ENCODE measurements at regions not wholly inside any gene's neighbourhood (a gene's known extent, or its start where the extent isn't known, plus 50 kb on each side); places are given as distances from the start of the nearest gene placed in this dataset.

DNA sequence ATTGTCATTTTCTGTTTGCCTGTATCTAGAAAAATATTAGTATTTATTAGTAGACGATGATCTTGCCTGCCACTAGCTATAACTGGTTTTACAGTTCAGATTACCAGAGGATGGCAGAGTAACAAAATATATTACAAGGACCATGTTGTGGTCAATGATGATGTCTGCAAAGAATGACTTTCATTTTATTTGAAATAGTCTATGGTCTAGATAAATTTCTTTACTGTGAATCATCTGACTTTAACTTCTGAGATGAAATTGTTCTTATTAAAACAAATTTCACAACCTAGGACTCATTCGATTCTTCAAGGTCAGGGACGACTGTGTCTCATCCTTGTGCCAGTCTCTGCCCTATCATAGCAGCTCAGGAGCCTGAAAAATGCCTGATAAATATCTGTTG, 637.8 kb upstream of the KLF12 start (continued):
- TF ChIP-seq, protein P1, sequence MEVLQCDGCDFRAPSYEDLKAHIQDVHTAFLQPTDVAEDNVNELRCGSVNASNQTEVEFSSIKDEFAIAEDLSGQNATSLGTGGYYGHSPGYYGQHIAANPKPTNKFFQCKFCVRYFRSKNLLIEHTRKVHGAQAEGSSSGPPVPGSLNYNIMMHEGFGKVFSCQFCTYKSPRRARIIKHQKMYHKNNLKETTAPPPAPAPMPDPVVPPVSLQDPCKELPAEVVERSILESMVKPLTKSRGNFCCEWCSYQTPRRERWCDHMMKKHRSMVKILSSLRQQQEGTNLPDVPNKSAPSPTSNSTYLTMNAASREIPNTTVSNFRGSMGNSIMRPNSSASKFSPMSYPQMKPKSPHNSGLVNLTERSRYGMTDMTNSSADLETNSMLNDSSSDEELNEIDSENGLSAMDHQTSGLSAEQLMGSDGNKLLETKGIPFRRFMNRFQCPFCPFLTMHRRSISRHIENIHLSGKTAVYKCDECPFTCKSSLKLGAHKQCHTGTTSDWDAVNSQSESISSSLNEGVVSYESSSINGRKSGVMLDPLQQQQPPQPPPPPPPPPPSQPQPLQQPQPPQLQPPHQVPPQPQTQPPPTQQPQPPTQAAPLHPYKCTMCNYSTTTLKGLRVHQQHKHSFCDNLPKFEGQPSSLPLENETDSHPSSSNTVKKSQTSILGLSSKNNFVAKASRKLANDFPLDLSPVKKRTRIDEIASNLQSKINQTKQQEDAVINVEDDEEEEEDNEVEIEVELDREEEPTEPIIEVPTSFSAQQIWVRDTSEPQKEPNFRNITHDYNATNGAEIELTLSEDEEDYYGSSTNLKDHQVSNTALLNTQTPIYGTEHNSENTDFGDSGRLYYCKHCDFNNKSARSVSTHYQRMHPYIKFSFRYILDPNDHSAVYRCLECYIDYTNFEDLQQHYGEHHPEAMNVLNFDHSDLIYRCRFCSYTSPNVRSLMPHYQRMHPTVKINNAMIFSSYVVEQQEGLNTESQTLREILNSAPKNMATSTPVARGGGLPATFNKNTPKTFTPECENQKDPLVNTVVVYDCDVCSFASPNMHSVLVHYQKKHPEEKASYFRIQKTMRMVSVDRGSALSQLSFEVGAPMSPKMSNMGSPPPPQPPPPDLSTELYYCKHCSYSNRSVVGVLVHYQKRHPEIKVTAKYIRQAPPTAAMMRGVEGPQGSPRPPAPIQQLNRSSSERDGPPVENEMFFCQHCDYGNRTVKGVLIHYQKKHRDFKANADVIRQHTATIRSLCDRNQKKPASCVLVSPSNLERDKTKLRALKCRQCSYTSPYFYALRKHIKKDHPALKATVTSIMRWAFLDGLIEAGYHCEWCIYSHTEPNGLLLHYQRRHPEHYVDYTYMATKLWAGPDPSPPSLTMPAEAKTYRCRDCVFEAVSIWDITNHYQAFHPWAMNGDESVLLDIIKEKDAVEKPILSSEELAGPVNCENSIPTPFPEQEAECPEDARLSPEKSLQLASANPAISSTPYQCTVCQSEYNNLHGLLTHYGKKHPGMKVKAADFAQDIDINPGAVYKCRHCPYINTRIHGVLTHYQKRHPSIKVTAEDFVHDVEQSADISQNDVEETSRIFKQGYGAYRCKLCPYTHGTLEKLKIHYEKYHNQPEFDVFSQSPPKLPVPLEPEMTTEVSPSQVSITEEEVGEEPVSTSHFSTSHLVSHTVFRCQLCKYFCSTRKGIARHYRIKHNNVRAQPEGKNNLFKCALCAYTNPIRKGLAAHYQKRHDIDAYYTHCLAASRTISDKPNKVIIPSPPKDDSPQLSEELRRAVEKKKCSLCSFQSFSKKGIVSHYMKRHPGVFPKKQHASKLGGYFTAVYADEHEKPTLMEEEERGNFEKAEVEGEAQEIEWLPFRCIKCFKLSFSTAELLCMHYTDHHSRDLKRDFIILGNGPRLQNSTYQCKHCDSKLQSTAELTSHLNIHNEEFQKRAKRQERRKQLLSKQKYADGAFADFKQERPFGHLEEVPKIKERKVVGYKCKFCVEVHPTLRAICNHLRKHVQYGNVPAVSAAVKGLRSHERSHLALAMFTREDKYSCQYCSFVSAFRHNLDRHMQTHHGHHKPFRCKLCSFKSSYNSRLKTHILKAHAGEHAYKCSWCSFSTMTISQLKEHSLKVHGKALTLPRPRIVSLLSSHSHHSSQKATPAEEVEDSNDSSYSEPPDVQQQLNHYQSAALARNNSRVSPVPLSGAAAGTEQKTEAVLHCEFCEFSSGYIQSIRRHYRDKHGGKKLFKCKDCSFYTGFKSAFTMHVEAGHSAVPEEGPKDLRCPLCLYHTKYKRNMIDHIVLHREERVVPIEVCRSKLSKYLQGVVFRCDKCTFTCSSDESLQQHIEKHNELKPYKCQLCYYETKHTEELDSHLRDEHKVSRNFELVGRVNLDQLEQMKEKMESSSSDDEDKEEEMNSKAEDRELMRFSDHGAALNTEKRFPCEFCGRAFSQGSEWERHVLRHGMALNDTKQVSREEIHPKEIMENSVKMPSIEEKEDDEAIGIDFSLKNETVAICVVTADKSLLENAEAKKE (CRISPR knock-in tag; IDR thresholded peaks at IDR 0.05): no peak
- TF ChIP-seq ZNF331 (CRISPR knock-in tag; IDR thresholded peaks at IDR 0.05; ENCODE audit: low read depth): no peak
- TF ChIP-seq STAT1 (IDR thresholded peaks at IDR 0.05; ENCODE audit: unreplicated experiment): no peak

DNA sequence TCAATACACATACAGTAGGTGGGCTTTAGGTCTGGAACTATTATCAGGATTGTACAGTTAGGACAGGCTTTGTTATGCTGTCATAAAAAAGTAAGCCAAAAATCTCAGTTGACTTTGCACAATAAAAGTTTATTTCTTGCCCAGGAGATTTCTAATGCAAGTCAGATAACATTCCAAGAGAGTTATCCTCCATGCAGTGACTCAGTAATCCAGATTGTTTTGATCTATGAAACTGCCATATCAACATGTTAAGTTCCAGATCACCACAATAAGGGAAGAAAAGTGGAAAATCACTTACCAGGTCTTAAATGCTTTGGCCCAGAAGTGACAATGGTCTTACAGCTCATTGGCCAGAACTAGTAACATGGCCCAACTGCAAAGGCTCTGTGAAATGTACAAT, 636.2 kb upstream of the KLF12 start:
- no peak overlapping the region for H3K4me2 ChIP-seq
- ATAC-seq: no peak
- TF ChIP-seq EZH2 (IDR thresholded peaks at IDR 0.05; ENCODE audit: low read depth, unreplicated experiment) (no peak), EZH2phosphoT487 (IDR thresholded peaks at IDR 0.05; ENCODE audit: unreplicated experiment) (no peak), ZNF114 (CRISPR knock-in tag; IDR thresholded peaks at IDR 0.05) (no peak), ZNF331 (CRISPR knock-in tag; IDR thresholded peaks at IDR 0.05; ENCODE audit: low read depth) (no peak), JUNB (IDR thresholded peaks at IDR 0.05; ENCODE audit: unreplicated experiment) (no peak)
- TF ChIP-seq, protein P2, sequence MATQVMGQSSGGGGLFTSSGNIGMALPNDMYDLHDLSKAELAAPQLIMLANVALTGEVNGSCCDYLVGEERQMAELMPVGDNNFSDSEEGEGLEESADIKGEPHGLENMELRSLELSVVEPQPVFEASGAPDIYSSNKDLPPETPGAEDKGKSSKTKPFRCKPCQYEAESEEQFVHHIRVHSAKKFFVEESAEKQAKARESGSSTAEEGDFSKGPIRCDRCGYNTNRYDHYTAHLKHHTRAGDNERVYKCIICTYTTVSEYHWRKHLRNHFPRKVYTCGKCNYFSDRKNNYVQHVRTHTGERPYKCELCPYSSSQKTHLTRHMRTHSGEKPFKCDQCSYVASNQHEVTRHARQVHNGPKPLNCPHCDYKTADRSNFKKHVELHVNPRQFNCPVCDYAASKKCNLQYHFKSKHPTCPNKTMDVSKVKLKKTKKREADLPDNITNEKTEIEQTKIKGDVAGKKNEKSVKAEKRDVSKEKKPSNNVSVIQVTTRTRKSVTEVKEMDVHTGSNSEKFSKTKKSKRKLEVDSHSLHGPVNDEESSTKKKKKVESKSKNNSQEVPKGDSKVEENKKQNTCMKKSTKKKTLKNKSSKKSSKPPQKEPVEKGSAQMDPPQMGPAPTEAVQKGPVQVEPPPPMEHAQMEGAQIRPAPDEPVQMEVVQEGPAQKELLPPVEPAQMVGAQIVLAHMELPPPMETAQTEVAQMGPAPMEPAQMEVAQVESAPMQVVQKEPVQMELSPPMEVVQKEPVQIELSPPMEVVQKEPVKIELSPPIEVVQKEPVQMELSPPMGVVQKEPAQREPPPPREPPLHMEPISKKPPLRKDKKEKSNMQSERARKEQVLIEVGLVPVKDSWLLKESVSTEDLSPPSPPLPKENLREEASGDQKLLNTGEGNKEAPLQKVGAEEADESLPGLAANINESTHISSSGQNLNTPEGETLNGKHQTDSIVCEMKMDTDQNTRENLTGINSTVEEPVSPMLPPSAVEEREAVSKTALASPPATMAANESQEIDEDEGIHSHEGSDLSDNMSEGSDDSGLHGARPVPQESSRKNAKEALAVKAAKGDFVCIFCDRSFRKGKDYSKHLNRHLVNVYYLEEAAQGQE (IDR thresholded peaks at IDR 0.05; ENCODE audit: unreplicated experiment): no peak

More for the DNA sequence above, 636.2 kb upstream of the KLF12 start:
- DNase-seq (ENCODE audit: low spot score): no peak
- no peak overlapping the region for H2AFZ ChIP-seq
- Mint-ChIP-seq H3K27me3 (ENCODE audit: insufficient read depth, low read depth, poor library complexity) (peaks cover 2% of the 10 kb centered on the region), H3K4me1 (peaks cover 12% of the 10 kb centered on the region), H3K27ac (no peak overlapping the region), H3K9me3 (no peaks in the 10 kb centered on the region), H3K36me3 (ENCODE audit: low read depth) (no peaks in the 10 kb centered on the region), H3K4me3 (no peak overlapping the region)
- no peaks in the 10 kb centered on the region for H3F3A ChIP-seq (replicated peaks; ENCODE audit: low read depth)
- H3K36me3 ChIP-seq (ENCODE audit: insufficient read depth): no peaks in the 10 kb centered on the region
- no peaks in the 10 kb centered on the region for H3K27me3 ChIP-seq (ENCODE audit: insufficient read depth)
- no peak overlapping the region for H3K4me3 ChIP-seq
- H3K27ac ChIP-seq (ENCODE audit: low read depth): no peak overlapping the region
- H3K79me2 ChIP-seq (replicated peaks; ENCODE audit: insufficient read depth): no peaks in the 10 kb centered on the region
- peaks cover 13% of the 10 kb centered on the region for H3K4me1 ChIP-seq (ENCODE audit: insufficient read depth)
- no peaks in the 10 kb centered on the region for H4K20me1 ChIP-seq (replicated peaks; ENCODE audit: insufficient read depth)
- no peaks in the 10 kb centered on the region for H3K9me2 ChIP-seq (ENCODE audit: insufficient read depth)
